GM12878 (cell line): ENCODE measurements at regions not wholly inside any gene's neighbourhood (a gene's known extent, or its start where the extent isn't known, plus 50 kb on each side); places are given as distances from the start of the nearest gene placed in this dataset.

Experiments
- ATAC-seq: fragments of 200-7000 bp; cut with Tn5 transposase; 3 replicates; pipeline ENCODE4 v1.9.1; 2020; ENCODE audit warnings: mild to moderate bottlenecking, moderate library complexity
- BruUV-seq: library from RNA; stranded (reverse); fragments of 400-500 nt; replicated peaks from 2 replicates; lab custom pipeline; 2021; lab: Mats Ljungman, UMichigan
- CTCF ChIA-PET: fragments of 300-600 bp; sonication (Branson Sonifier 250); formaldehyde crosslinking; extraction: SDS; loops from one replicate; lab custom pipeline; 2021; ENCODE audit warnings: inconsistent platforms; lab: Yijun Ruan, JAX
- POLR2A ChIA-PET: fragments of 350-600 bp; formaldehyde crosslinking; extraction: SDS; loops from one replicate; lab custom pipeline; 2021; ENCODE audit warnings: inconsistent platforms; lab: Charles Lee
- RAD21 ChIA-PET: fragments of 300-600 bp; sonication (Branson Sonifier 250); formaldehyde crosslinking; loops from one replicate; lab custom pipeline; 2023; ENCODE audit warnings: antibody characterized with exemption; ENCODE audit not compliant: unreplicated experiment; lab: Charles Lee
- SMC1A ChIA-PET: fragments of 300-600 bp; sonication (Branson Sonifier 250); formaldehyde crosslinking; loops from one replicate; lab custom pipeline; 2023; ENCODE audit not compliant: unreplicated experiment, uncharacterized antibody; lab: Charles Lee
- DNase-seq: peaks from one replicate; pipeline ENCODE4 v3.0.0-alpha.2; 2011; ENCODE audit warnings: low read depth, low spot score
- FAIRE-seq: peaks from 3 replicates; lab custom pipeline; 2011; peaks lifted over from hg19 to GRCh38; lab: Jason Lieb, UNC
- H2AFZ ChIP-seq: 2 replicates; pipeline ENCODE4 v1.6.0; 2011; ENCODE audit warnings: low read depth, low read length, control low read depth; ENCODE audit not compliant: control insufficient read depth
- H3K27ac ChIP-seq: 2 replicates; pipeline ENCODE4 v1.5.1; 2011; ENCODE audit warnings: control low read depth; ENCODE audit not compliant: control insufficient read depth, insufficient read depth
- H3K27me3 ChIP-seq, 2 experiments: replicated peaks in 1 of 2; 2 replicates each; pipeline versions ENCODE4 v1.6.0 to v1.6.1; 2011; ENCODE audit warnings: low read length in 1 of 2; ENCODE audit not compliant: control insufficient read depth in 2 of 2, insufficient read depth in 2 of 2
- H3K36me3 ChIP-seq, 2 experiments: 2 replicates each; pipeline ENCODE4 v1.5.1; 2011; ENCODE audit warnings: low read length in 1 of 2; ENCODE audit not compliant: control insufficient read depth in 2 of 2, insufficient read depth in 2 of 2
- H3K4me1 ChIP-seq: 2 replicates; pipeline ENCODE4 v1.6.1; 2011; ENCODE audit warnings: mild to moderate bottlenecking, low read length, moderate library complexity, mixed read lengths; ENCODE audit not compliant: control insufficient read depth, insufficient read depth
- H3K4me2 ChIP-seq: 2 replicates; pipeline ENCODE4 v1.6.0; 2011; ENCODE audit warnings: control low read depth; ENCODE audit not compliant: control insufficient read depth, insufficient read depth
- H3K4me3 ChIP-seq: fragments of 200-600 bp; sonication (generic); 2 replicates; pipeline ENCODE4 v1.5.1; 2016
- H3K79me2 ChIP-seq: 2 replicates; pipeline ENCODE4 v1.6.0; 2011; ENCODE audit warnings: low read length; ENCODE audit not compliant: control insufficient read depth, insufficient read depth
- H3K9ac ChIP-seq: 2 replicates; pipeline ENCODE4 v1.8.0; 2011; ENCODE audit warnings: low read length, control low read depth, mixed read lengths; ENCODE audit not compliant: control insufficient read depth, insufficient read depth
- H3K9me3 ChIP-seq: replicated peaks from 3 replicates; pipeline ENCODE4 v1.5.1; 2011; ENCODE audit warnings: mild to moderate bottlenecking, low read length; ENCODE audit not compliant: control insufficient read depth, insufficient read depth
- H4K20me1 ChIP-seq: 2 replicates; pipeline ENCODE4 v1.6.0; 2011; ENCODE audit not compliant: control insufficient read depth, insufficient read depth
- ASH2L ChIP-seq: fragments of 300-600, 200-600 bp; sonication (generic); IDR thresholded peaks from 2 replicates; pipeline ENCODE4 v1.6.1; 2017; ENCODE audit warnings: low read depth, mild to moderate bottlenecking, borderline replicate concordance
- BACH1 ChIP-seq: fragments of 450-650 bp; IDR thresholded peaks from 2 replicates; pipeline ENCODE4 v1.6.1; 2017; ENCODE audit warnings: mild to moderate bottlenecking, borderline replicate concordance
- CREB1 ChIP-seq: IDR thresholded peaks from 2 replicates; pipeline ENCODE4 v1.6.1; 2012; ENCODE audit warnings: low read depth, mild to moderate bottlenecking, inconsistent platforms
- E2F8 ChIP-seq: fragments of 450-650 bp; IDR thresholded peaks from 2 replicates; pipeline ENCODE4 v1.6.1; 2018; ENCODE audit warnings: mild to moderate bottlenecking, low read depth, moderate library complexity; ENCODE audit not compliant: partially characterized antibody
- FOS ChIP-seq: IDR thresholded peaks from 3 replicates; pipeline ENCODE4 v1.6.1; 2011; ENCODE audit warnings: borderline replicate concordance; ENCODE audit not compliant: insufficient read length; ENCODE audit errors: extremely low read depth
- GABPA ChIP-seq: IDR thresholded peaks from 2 replicates; pipeline ENCODE4 v1.6.1; 2014; ENCODE audit warnings: antibody characterized with exemption, low read depth, mild to moderate bottlenecking, inconsistent platforms
- IRF4 ChIP-seq: IDR thresholded peaks from 2 replicates; pipeline ENCODE4 v1.6.1; 2011; ENCODE audit warnings: low read depth, low read length
- KDM1A ChIP-seq: fragments of 200-600 bp; sonication (generic); IDR thresholded peaks from 2 replicates; pipeline ENCODE4 v1.6.1; 2016; ENCODE audit warnings: borderline replicate concordance
- KLF5 ChIP-seq: fragments of 450-650 bp; IDR thresholded peaks from 2 replicates; pipeline ENCODE4 v1.6.1; 2014; ENCODE audit warnings: mild to moderate bottlenecking; ENCODE audit not compliant: partially characterized antibody
- NBN ChIP-seq: fragments of 450-650 bp; IDR thresholded peaks from 2 replicates; pipeline ENCODE4 v1.6.1; 2016
- NFYA ChIP-seq: IDR thresholded peaks from 2 replicates; pipeline ENCODE4 v1.6.1; 2011; ENCODE audit warnings: low read depth, mild to moderate bottlenecking, low read length, improper control_type of control experiment, borderline replicate concordance
- SMC3 ChIP-seq: IDR thresholded peaks from 2 replicates; pipeline ENCODE4 v1.6.1; 2011; ENCODE audit warnings: low read length, improper control_type of control experiment, borderline replicate concordance
- SPI1 ChIP-seq: IDR thresholded peaks from 2 replicates; pipeline ENCODE4 v1.6.1; 2011; ENCODE audit warnings: low read depth, mild to moderate bottlenecking, low read length, moderate library complexity, borderline replicate concordance; ENCODE audit not compliant: insufficient read depth
- SREBF1 ChIP-seq: IDR thresholded peaks from 2 replicates; pipeline ENCODE4 v1.6.1; 2012; ENCODE audit warnings: mild to moderate bottlenecking, low read length
- YY1 ChIP-seq: IDR thresholded peaks from 2 replicates; pipeline ENCODE4 v1.6.1; 2011; ENCODE audit warnings: low read depth, mild to moderate bottlenecking, low read length
- ZNF384 ChIP-seq: IDR thresholded peaks from 2 replicates; pipeline ENCODE4 v1.6.1; 2012; ENCODE audit warnings: low read depth, mild to moderate bottlenecking, low read length, improper control_type of control experiment, borderline replicate concordance
- ZNF622 ChIP-seq: fragments of 450-650 bp; IDR thresholded peaks from 2 replicates; pipeline ENCODE4 v1.6.1; 2017; ENCODE audit warnings: mild to moderate bottlenecking, inconsistent platforms
- ZNF687 ChIP-seq: fragments of 450-650 bp; IDR thresholded peaks from 2 replicates; pipeline ENCODE4 v1.6.1; 2017; ENCODE audit warnings: mild to moderate bottlenecking, moderate library complexity
- WGBS: methylation state at CpG from one replicate; pipeline ENCODE4 v1.1.6; 2016; ENCODE audit warnings: low lambda C conversion rate; ENCODE audit not compliant: insufficient replicate concordance, insufficient coverage; ENCODE audit errors: missing lambda C conversion rate; 5-methylcytosine and 5-hydroxymethylcytosine counted together
- in situ Hi-C: fragments of 300-500 bp; cut with MboI; formaldehyde crosslinking; loops from 9 replicates; pipeline ENCODE4 v1.14.3; 2018; ENCODE audit warnings: mixed read lengths
- intact Hi-C: fragments of 100-400 bp; cut with micrococcal nuclease; formaldehyde crosslinking; loops from one replicate; pipeline ENCODE4 v1.14.2; 2022; ENCODE audit not compliant: unreplicated experiment

DNA sequence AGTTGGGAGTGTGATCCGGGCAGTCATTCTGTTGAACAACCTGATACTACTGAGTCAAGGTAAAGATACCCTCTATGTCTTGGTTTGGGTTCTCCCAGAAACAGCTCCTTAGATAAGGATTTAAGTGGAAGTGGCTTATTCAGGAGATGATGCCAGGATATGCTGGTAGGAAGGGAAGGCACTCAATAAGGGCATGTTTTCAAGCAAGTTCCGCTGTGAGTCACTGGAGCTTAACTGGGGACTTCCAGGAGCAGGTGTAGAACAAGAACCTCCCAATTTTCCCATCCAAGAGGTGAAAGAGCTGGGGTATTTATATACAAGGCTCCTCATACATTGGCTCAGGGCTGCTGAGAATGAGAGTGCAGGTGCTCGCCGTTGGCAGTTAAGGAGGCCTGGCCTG lies 218.6 kb downstream of the AKAP7 start:
- ChIA-PET CTCF (no interaction called here), POLR2A (no interaction called here), SMC1A (no interaction called here), RAD21 (no interaction called here)
- H2AFZ ChIP-seq, result no peak overlapping the region
- no peak for TF ChIP-seq ZNF687
- no peak for TF ChIP-seq BACH1
- TF ChIP-seq SPI1, result no peak
- no peak for TF ChIP-seq NBN
- no peak for TF ChIP-seq E2F8
- TF ChIP-seq ZNF384, result no peak
- no peak for TF ChIP-seq ASH2L
- TF ChIP-seq KDM1A, result no peak
- no peak for TF ChIP-seq SREBF1
- no peak for TF ChIP-seq ZNF622
- TF ChIP-seq FOS, result no peak
- TF ChIP-seq NFYA, result no peak
- TF ChIP-seq GABPA, result no peak
- TF ChIP-seq KLF5, result no peak
- no peak for TF ChIP-seq SMC3
- no peak for TF ChIP-seq CREB1
- no peak for TF ChIP-seq IRF4
- no peak for TF ChIP-seq YY1
- DNase-seq (no peak), ATAC-seq (no peak; the same call in 2 of the 3 replicates), FAIRE-seq (no peak)
- no peaks in the 10 kb centered on the region for H3K27me3 ChIP-seq
- no peak overlapping the region for H3K4me3 ChIP-seq
- no peak overlapping the region for H3K27ac ChIP-seq
- in situ Hi-C loops, result no loop called here
- no peaks in the 10 kb centered on the region for H4K20me1 ChIP-seq
- intact Hi-C loops, result no loop called here
- H3K9me3 ChIP-seq, result no peaks in the 10 kb centered on the region
- no peaks in the 10 kb centered on the region for H3K4me1 ChIP-seq
- H3K36me3 ChIP-seq, result no peaks in the 10 kb centered on the region
- H3K79me2 ChIP-seq, result no peaks in the 10 kb centered on the region
- no peak overlapping the region for H3K9ac ChIP-seq
- 61% methylated on average over 4 of the region's 4 CpGs for WGBS
- no peak overlapping the region for H3K4me2 ChIP-seq
- no TSS peak for BruUV-seq
